MM.1S (cell line): ENCODE measurements at regions not wholly inside any gene's neighbourhood (a gene's known extent, or its start where the extent isn't known, plus 50 kb on each side); places are given as distances from the start of the nearest gene placed in this dataset.

Experiments
- DNase-seq: peaks from one replicate; pipeline ENCODE4 v3.0.0-alpha.2; 2015
- H2AFZ ChIP-seq: fragments of 300-600 bp; sonication (generic); 2 replicates; pipeline ENCODE4 v1.6.0; 2016; ENCODE audit warnings: antibody characterized with exemption, low read length
- H3F3A ChIP-seq: fragments of 300-600 bp; sonication (generic); 2 replicates; pipeline ENCODE4 v1.6.1; 2016; ENCODE audit warnings: mild to moderate bottlenecking, antibody characterized with exemption, low read length, moderate library complexity, mixed read lengths; ENCODE audit not compliant: insufficient read depth
- H3K27ac ChIP-seq: fragments of 300-600 bp; sonication (generic); 2 replicates; pipeline ENCODE4 v1.5.1; 2016; ENCODE audit warnings: mild to moderate bottlenecking, low read length
- H3K27me3 ChIP-seq: fragments of 300-600 bp; sonication (generic); replicated peaks from 2 replicates; pipeline ENCODE4 v1.6.0; 2016; ENCODE audit warnings: low read length; ENCODE audit not compliant: insufficient read depth
- H3K36me3 ChIP-seq: fragments of 300-600 bp; sonication (generic); replicated peaks from 2 replicates; pipeline ENCODE4 v1.6.1; 2016; ENCODE audit warnings: mild to moderate bottlenecking, low read length, mixed read lengths; ENCODE audit not compliant: insufficient read depth
- H3K4me1 ChIP-seq: fragments of 300-600 bp; sonication (generic); 2 replicates; pipeline ENCODE4 v1.6.1; 2016; ENCODE audit warnings: low read length, mixed read lengths
- H3K4me2 ChIP-seq: fragments of 300-600 bp; sonication (generic); 2 replicates; pipeline ENCODE4 v1.6.0; 2016; ENCODE audit warnings: low read depth, low read length
- H3K4me3 ChIP-seq: fragments of 300-600 bp; sonication (generic); 2 replicates; pipeline ENCODE4 v1.5.1; 2016; ENCODE audit warnings: low read length, mixed read lengths
- H3K79me2 ChIP-seq: fragments of 300-600 bp; sonication (generic); 2 replicates; pipeline ENCODE4 v1.6.1; 2016; ENCODE audit warnings: mixed run types, low read length, mixed read lengths
- H3K9ac ChIP-seq: fragments of 300-600 bp; sonication (generic); 2 replicates; pipeline ENCODE4 v1.6.1; 2016; ENCODE audit warnings: low read length, mixed read lengths
- H3K9me2 ChIP-seq: fragments of 300-600 bp; sonication (generic); replicated peaks from 2 replicates; pipeline ENCODE4 v1.6.1; 2016; ENCODE audit warnings: mild to moderate bottlenecking, low read length, mixed read lengths; ENCODE audit not compliant: insufficient read depth
- H3K9me3 ChIP-seq: fragments of 300-600 bp; sonication (generic); replicated peaks from 2 replicates; pipeline ENCODE4 v1.6.1; 2016; ENCODE audit warnings: mild to moderate bottlenecking, low read length, mixed read lengths; ENCODE audit not compliant: insufficient read depth
- H4K20me1 ChIP-seq: fragments of 300-600 bp; sonication (generic); 2 replicates; pipeline ENCODE4 v1.6.1; 2016; ENCODE audit warnings: mild to moderate bottlenecking, low read length, moderate library complexity, mixed read lengths; ENCODE audit not compliant: insufficient read depth
- EZH2 ChIP-seq: fragments of 300-600 bp; sonication (generic); optimal IDR thresholded peaks from 2 replicates; pipeline ENCODE3; 2017; ENCODE audit warnings: low read depth, mild to moderate bottlenecking, antibody characterized with exemption, low read length, mixed read lengths
- EZH2phosphoT487 ChIP-seq: fragments of 300-600 bp; sonication (generic); IDR thresholded peaks from 2 replicates; pipeline ENCODE4 v1.6.1; 2018; ENCODE audit warnings: antibody characterized with exemption, low read length
- TF ChIP-seq, protein P1 (sequence below): fragments of 300-600 bp; sonication (generic); IDR thresholded peaks from 2 replicates; pipeline ENCODE4 v1.5.1; 2016; ENCODE audit warnings: antibody characterized with exemption, low read length, mixed read lengths

DNA sequence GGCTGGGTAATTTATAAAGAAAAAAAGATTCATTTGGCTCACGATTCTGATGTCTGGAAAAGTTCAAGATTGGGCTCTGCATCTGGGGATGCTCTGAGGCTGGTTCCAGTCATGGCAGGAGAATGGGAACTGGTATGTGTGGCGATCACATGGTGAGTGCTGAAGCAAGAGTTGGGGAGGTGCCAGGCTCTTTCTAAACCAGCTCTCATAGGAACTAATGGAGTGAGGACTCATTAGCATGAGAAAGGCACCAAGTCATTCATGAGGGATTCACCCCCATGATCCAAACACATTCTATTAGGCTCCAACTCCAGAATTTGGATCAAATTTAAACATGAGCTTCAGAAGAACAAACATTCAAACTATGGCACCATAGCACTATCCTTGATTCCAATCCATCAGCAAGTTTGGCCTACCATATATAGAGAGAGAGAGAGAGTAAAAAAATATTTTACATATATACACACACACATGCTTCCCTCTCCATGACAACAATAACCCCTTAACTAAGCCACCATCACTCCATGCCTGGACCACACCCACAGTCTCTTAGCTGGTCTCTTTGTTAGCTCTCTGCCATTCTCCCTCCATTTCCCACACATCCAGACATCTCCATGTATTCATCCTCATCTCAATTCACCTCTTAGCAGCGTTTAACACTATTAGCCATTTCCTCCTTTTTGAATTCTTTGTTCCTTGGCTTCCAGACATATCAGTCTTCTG, 57.9 kb downstream of the NPY start:
- Histone ChIP-seq H3K4me2 (no peak overlapping the region), H3K36me3 (no peaks in the 10 kb centered on the region), H3K9ac (no peak overlapping the region), H3K27me3 (no peaks in the 10 kb centered on the region), H3K27ac (no peak overlapping the region), H3F3A (no peaks in the 10 kb centered on the region), H3K9me3 (no peaks in the 10 kb centered on the region), H3K4me1 (no peaks in the 10 kb centered on the region), H3K79me2 (no peaks in the 10 kb centered on the region), H4K20me1 (no peaks in the 10 kb centered on the region), H3K9me2 (no peaks in the 10 kb centered on the region), H3K4me3 (no peak overlapping the region), H2AFZ (no peak overlapping the region)
- TF ChIP-seq EZH2phosphoT487 (no peak), EZH2 (no peak)
- TF ChIP-seq, protein P1, sequence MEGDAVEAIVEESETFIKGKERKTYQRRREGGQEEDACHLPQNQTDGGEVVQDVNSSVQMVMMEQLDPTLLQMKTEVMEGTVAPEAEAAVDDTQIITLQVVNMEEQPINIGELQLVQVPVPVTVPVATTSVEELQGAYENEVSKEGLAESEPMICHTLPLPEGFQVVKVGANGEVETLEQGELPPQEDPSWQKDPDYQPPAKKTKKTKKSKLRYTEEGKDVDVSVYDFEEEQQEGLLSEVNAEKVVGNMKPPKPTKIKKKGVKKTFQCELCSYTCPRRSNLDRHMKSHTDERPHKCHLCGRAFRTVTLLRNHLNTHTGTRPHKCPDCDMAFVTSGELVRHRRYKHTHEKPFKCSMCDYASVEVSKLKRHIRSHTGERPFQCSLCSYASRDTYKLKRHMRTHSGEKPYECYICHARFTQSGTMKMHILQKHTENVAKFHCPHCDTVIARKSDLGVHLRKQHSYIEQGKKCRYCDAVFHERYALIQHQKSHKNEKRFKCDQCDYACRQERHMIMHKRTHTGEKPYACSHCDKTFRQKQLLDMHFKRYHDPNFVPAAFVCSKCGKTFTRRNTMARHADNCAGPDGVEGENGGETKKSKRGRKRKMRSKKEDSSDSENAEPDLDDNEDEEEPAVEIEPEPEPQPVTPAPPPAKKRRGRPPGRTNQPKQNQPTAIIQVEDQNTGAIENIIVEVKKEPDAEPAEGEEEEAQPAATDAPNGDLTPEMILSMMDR = no peak
- no peak for DNase-seq

DNA sequence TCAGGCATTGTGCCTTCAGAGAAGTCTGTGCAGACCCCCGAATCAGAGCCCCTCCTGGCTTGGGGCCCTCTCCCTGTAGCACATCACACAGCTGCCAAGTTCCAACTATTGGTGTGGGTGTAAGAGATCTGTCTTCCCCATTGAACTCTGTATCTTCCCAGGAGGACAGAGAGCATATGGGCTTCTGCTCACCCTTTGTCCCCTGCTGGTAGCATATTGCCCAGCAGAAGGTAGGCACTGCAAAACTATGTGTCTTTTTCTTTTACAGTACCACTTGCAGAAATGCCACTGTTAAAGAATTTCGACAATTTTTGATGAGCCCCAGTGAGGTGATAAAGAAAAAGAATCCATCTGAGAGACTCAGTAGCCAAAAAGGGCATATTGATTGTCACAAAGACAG, 59.6 kb downstream of the NPY start:
- Histone ChIP-seq H4K20me1 (no peaks in the 10 kb centered on the region), H3K9me3 (no peaks in the 10 kb centered on the region)
- DNase-seq = no peak

DNA sequence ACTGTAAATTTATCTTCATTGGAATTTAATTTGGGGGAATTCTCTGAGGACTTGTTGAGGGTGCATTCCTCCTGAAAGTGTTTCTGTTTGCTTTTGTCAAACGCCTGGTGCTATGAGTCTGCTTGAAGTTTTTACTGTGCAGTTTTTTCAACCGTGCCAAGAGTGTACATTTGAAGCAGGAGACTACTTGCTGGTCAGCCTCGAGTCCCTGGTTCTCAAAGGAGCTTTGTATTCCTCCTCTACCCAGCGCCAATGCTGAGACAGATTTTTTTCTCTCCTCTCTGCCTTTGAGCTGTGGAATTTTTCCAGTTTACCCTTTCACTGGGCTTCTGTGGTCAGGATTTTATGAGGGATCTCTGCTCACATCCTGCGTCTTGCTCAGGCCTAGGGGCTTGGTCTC, 62.1 kb downstream of the NPY start:
- no peaks in the 10 kb centered on the region for H3K9me3 ChIP-seq
- H3K4me3 ChIP-seq = no peak overlapping the region

More for the DNA sequence above, 59.6 kb downstream of the NPY start:
- Histone ChIP-seq H3K27me3 (no peaks in the 10 kb centered on the region), H3K9ac (no peak overlapping the region), H3K4me2 (no peak overlapping the region), H3K9me2 (no peaks in the 10 kb centered on the region), H3K4me3 (no peak overlapping the region), H3K36me3 (no peaks in the 10 kb centered on the region), H3K4me1 (no peaks in the 10 kb centered on the region), H3K27ac (no peak overlapping the region), H2AFZ (no peak overlapping the region), H3K79me2 (no peaks in the 10 kb centered on the region), H3F3A (no peaks in the 10 kb centered on the region)
- TF ChIP-seq EZH2phosphoT487 (no peak), EZH2 (no peak)
- TF ChIP-seq, protein P1 = no peak

More for the DNA sequence above, 62.1 kb downstream of the NPY start:
- H3K27ac ChIP-seq = no peak overlapping the region
- TF ChIP-seq EZH2phosphoT487 (no peak), EZH2 (no peak)
- TF ChIP-seq, protein P1 = no peak
- no peak overlapping the region for H3K4me2 ChIP-seq
- no peaks in the 10 kb centered on the region for H3K27me3 ChIP-seq
- H3K4me1 ChIP-seq = no peaks in the 10 kb centered on the region
- no peaks in the 10 kb centered on the region for H3F3A ChIP-seq
- H3K36me3 ChIP-seq = no peaks in the 10 kb centered on the region
- no peaks in the 10 kb centered on the region for H3K79me2 ChIP-seq
- H3K9me2 ChIP-seq = no peaks in the 10 kb centered on the region
- H3K9ac ChIP-seq = no peak overlapping the region
- no peak for DNase-seq
- no peaks in the 10 kb centered on the region for H4K20me1 ChIP-seq
- no peak overlapping the region for H2AFZ ChIP-seq
